GM23338 (cell line): ENCODE measurements at regions not wholly inside any gene's neighbourhood (a gene's known extent, or its start where the extent isn't known, plus 50 kb on each side); places are given as distances from the start of the nearest gene placed in this dataset.

Source experiments
- ATAC-seq: fragments of 200-7000 bp; cut with Tn5 transposase; 3 replicates; pipeline ENCODE4 v1.9.1; 2020
- DNase-seq: peaks from one replicate; pipeline ENCODE4 v3.0.0-alpha.2; 2015; ENCODE audit warnings: low spot score
- H2AFZ ChIP-seq: fragments of 200-600 bp; sonication (generic); 2 replicates; pipeline ENCODE4 v1.8.0; 2016; ENCODE audit warnings: antibody characterized with exemption, mild to moderate bottlenecking, moderate library complexity
- H3F3A ChIP-seq: fragments of 200-600 bp; sonication (generic); replicated peaks from 2 replicates; pipeline ENCODE4 v1.8.0; 2017; ENCODE audit warnings: antibody characterized with exemption, mixed run types, low read depth
- H3K27ac ChIP-seq: fragments of 200-600 bp; sonication (generic); 2 replicates; pipeline ENCODE4 v1.6.1; 2016; ENCODE audit warnings: low read depth
- H3K27me3 ChIP-seq: fragments of 200-600 bp; sonication (generic); 2 replicates; pipeline ENCODE4 v1.8.0; 2016; ENCODE audit warnings: mild to moderate bottlenecking, mixed run types, moderate library complexity; ENCODE audit not compliant: insufficient read depth
- H3K36me3 ChIP-seq: fragments of 200-600 bp; sonication (generic); 2 replicates; pipeline ENCODE4 v1.8.0; 2016; ENCODE audit warnings: mild to moderate bottlenecking; ENCODE audit not compliant: insufficient read depth
- H3K4me1 ChIP-seq: fragments of 200-600 bp; sonication (generic); 2 replicates; pipeline ENCODE4 v1.8.0; 2016; ENCODE audit warnings: mild to moderate bottlenecking, moderate library complexity; ENCODE audit not compliant: insufficient read depth
- H3K4me2 ChIP-seq: fragments of 200-600 bp; sonication (generic); 2 replicates; pipeline ENCODE4 v1.7.1; 2017; ENCODE audit warnings: mixed run types
- H3K4me3 ChIP-seq: fragments of 200-600 bp; sonication (generic); 2 replicates; pipeline ENCODE4 v1.6.1; 2016; ENCODE audit warnings: mixed run types
- H3K79me2 ChIP-seq: fragments of 200-600 bp; sonication (generic); replicated peaks from 2 replicates; pipeline ENCODE4 v1.8.0; 2017; ENCODE audit warnings: mild to moderate bottlenecking; ENCODE audit not compliant: insufficient read depth
- H3K9me2 ChIP-seq: fragments of 200-600 bp; sonication (generic); 2 replicates; pipeline ENCODE4 v1.8.0; 2017; ENCODE audit not compliant: insufficient read depth
- H4K20me1 ChIP-seq: fragments of 200-600 bp; sonication (generic); replicated peaks from 2 replicates; pipeline ENCODE4 v1.8.0; 2017; ENCODE audit warnings: mild to moderate bottlenecking; ENCODE audit not compliant: insufficient read depth
- H3K27ac Mint-ChIP-seq: 2 replicates; pipeline ENCODE4 v1.8.0; 2020; ENCODE audit warnings: inconsistent platforms, mild to moderate bottlenecking, moderate library complexity, mixed read lengths
- H3K27me3 Mint-ChIP-seq: 3 replicates; pipeline ENCODE4 v1.8.0; 2022; ENCODE audit warnings: low read depth, mild to moderate bottlenecking, moderate library complexity, mixed read lengths, inconsistent platforms; ENCODE audit not compliant: insufficient read depth, poor library complexity
- H3K36me3 Mint-ChIP-seq: 3 replicates; pipeline ENCODE4 v1.8.0; 2021; ENCODE audit warnings: low read depth, mild to moderate bottlenecking, inconsistent platforms, moderate library complexity, mixed read lengths
- H3K4me1 Mint-ChIP-seq: 3 replicates; pipeline ENCODE4 v1.8.0; 2020; ENCODE audit warnings: mild to moderate bottlenecking, inconsistent platforms, mixed read lengths
- H3K4me3 Mint-ChIP-seq: 3 replicates; pipeline ENCODE4 v1.8.0; 2021; ENCODE audit warnings: moderate library complexity, mild to moderate bottlenecking, inconsistent platforms, mixed read lengths
- H3K9me3 Mint-ChIP-seq: 3 replicates; pipeline ENCODE4 v1.8.0; 2020; ENCODE audit warnings: moderate library complexity, mild to moderate bottlenecking, inconsistent platforms, mixed read lengths
- CREB1 ChIP-seq: fragments of 250-450 bp; sonication (Bioruptor Pico); IDR thresholded peaks from 2 replicates; pipeline ENCODE4 v1.5.0; 2020; ENCODE audit warnings: low read depth, mild to moderate bottlenecking, moderate library complexity
- CTCF ChIP-seq, 2 experiments: fragments of 200-600 bp in 1 of 2; sonication (generic) in 1 of 2; conservative IDR thresholded peaks; 2 replicates each; pipeline versions ENCODE4 v1.5.1 to v1.6.1; 2016 to 2017; ENCODE audit warnings: antibody characterized with exemption in 2 of 2, low read depth in 2 of 2, mild to moderate bottlenecking in 2 of 2, moderate library complexity in 1 of 2
- EZH2 ChIP-seq: fragments of 200-600 bp; sonication (generic); IDR thresholded peaks from one replicate; pipeline ENCODE4 v1.8.0; 2017; ENCODE audit warnings: antibody characterized with exemption, mild to moderate bottlenecking, low read depth; ENCODE audit not compliant: unreplicated experiment
- EZH2phosphoT487 ChIP-seq: fragments of 200-600 bp; sonication (generic); IDR thresholded peaks from one replicate; pipeline ENCODE4 v1.8.1; 2018; ENCODE audit warnings: antibody characterized with exemption; ENCODE audit not compliant: unreplicated experiment
- JUNB ChIP-seq: IDR thresholded peaks from one replicate; pipeline ENCODE4 v1.6.1; 2016; ENCODE audit warnings: antibody characterized with exemption; ENCODE audit not compliant: unreplicated experiment
- NANOG ChIP-seq: IDR thresholded peaks from 2 replicates; pipeline ENCODE4 v1.6.1; 2016; ENCODE audit warnings: antibody characterized with exemption, borderline replicate concordance
- POLR2AphosphoS5 ChIP-seq: IDR thresholded peaks from 2 replicates; pipeline ENCODE4 v1.6.1; 2016; ENCODE audit warnings: antibody characterized with exemption, low read depth
- STAT1 ChIP-seq: IDR thresholded peaks from one replicate; pipeline ENCODE4 v1.6.1; 2016; ENCODE audit warnings: antibody characterized with exemption; ENCODE audit not compliant: unreplicated experiment
- ZNF114 ChIP-seq: fragments of 250-450 bp; sonication (Bioruptor Pico); IDR thresholded peaks from 2 replicates; pipeline ENCODE4 v1.5.0; 2020; ENCODE audit warnings: mild to moderate bottlenecking, moderate library complexity
- ZNF331 ChIP-seq: fragments of 250-450 bp; sonication (Bioruptor Pico); IDR thresholded peaks from 2 replicates; pipeline ENCODE4 v1.5.0; 2020; ENCODE audit warnings: low read depth, mild to moderate bottlenecking, moderate library complexity
- TF ChIP-seq, protein P1 (sequence below): IDR thresholded peaks from 2 replicates; pipeline ENCODE4 v1.6.1; 2016; ENCODE audit warnings: antibody characterized with exemption

DNA sequence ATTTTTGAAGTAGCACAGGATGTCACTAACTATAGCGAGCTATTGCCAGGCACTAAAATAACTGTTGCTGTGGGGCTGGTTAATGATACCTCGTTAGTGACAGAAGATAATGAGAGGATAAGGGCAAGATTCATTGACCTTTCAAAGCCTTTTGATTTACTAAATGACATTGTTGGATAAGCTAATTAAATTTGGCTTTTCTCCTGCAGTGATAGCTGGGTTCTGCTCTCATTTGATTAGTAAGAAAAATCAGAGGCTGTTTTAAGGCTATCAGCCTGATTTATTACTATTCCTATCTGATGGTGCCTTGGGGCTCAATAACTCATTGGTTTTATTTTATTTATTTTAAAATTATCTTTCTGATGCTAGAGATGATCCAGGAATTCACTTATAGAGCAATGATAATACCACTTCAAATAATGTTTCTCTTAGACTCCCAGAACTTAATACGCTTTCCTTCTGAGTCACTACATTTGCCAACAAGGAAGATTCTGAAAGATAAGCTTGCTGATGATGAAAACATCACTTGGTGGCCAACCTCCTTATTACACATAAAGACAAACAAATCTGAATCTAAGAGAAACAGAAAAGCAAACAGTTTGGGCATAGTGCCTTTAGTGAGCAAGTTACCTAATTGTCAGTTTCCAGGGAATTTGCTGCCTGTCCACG is 501.3 kb upstream of the ARGLU1 start (continued):
- TF ChIP-seq, protein P1, sequence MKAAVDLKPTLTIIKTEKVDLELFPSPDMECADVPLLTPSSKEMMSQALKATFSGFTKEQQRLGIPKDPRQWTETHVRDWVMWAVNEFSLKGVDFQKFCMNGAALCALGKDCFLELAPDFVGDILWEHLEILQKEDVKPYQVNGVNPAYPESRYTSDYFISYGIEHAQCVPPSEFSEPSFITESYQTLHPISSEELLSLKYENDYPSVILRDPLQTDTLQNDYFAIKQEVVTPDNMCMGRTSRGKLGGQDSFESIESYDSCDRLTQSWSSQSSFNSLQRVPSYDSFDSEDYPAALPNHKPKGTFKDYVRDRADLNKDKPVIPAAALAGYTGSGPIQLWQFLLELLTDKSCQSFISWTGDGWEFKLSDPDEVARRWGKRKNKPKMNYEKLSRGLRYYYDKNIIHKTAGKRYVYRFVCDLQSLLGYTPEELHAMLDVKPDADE, result no peak
- TF ChIP-seq JUNB (no peak), ZNF331 (CRISPR knock-in tag) (no peak)

DNA sequence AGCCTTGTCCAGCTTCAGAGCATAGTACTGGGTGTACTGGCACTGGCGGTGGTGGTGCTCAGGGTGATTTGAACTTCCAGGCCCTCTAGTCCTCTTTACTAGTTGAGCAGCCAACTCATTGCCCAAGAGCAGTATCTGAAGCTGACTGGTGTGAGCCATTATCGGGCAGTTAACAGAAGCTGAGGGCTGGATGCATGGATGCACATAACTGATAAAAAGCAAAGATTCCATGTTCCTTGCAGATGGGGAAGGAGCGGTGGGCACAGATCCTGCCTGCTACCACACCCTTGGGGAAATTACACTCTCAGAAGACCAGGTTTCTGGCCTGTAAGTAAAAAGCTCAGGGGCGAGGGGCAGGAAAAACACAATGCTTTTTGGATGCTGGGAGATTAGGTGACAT is 499.4 kb upstream of the ARGLU1 start:
- no peaks in the 10 kb centered on the region for H3K36me3 Mint-ChIP-seq
- H3K4me3 ChIP-seq, result no peak overlapping the region
- no peak overlapping the region for H3K27ac Mint-ChIP-seq
- no peaks in the 10 kb centered on the region for H3K27me3 ChIP-seq
- no peaks in the 10 kb centered on the region for H3K4me1 Mint-ChIP-seq
- H3K4me3 Mint-ChIP-seq, result no peak overlapping the region
- peak overlapping the region; percentile 43; the same call in 1 of the 2 replicates for H2AFZ ChIP-seq
- no peaks in the 10 kb centered on the region for H3K36me3 ChIP-seq
- peaks cover 2% of the 10 kb centered on the region for H3K27me3 Mint-ChIP-seq
- no peak overlapping the region for H3K4me2 ChIP-seq
- no peak overlapping the region for H3K27ac ChIP-seq
- no peak for TF ChIP-seq ZNF114 (CRISPR knock-in tag)
- no peak for TF ChIP-seq POLR2AphosphoS5
- no peak for TF ChIP-seq NANOG
- TF ChIP-seq CREB1 (CRISPR knock-in tag), result no peak
- TF ChIP-seq JUNB, result no peak
- TF ChIP-seq EZH2, result no peak
- TF ChIP-seq STAT1, result no peak
- TF ChIP-seq, protein P1, result no peak
- no peak for TF ChIP-seq CTCF (conservative IDR thresholded peaks at IDR 0.05; ENCODE audit: low read depth in 2 of 2)
- no peak for TF ChIP-seq EZH2phosphoT487
- H3K9me2 ChIP-seq, result no peaks in the 10 kb centered on the region
- no peaks in the 10 kb centered on the region for H3K4me1 ChIP-seq
- H3K79me2 ChIP-seq, result no peaks in the 10 kb centered on the region
- H3K9me3 Mint-ChIP-seq, result no peaks in the 10 kb centered on the region
- no peaks in the 10 kb centered on the region; the same call in 1 of the 2 replicates for H4K20me1 ChIP-seq
- DNase-seq (no peak), ATAC-seq (no peak)
- no peaks in the 10 kb centered on the region for H3F3A ChIP-seq
